K562 (cell line): ENCODE measurements at regions not wholly inside any gene's neighbourhood (a gene's known extent, or its start where the extent isn't known, plus 50 kb on each side); places are given as distances from the start of the nearest gene placed in this dataset.

Source experiments
- ATAC-seq: fragments of 200-7000 bp; cut with Tn5 transposase; 3 replicates; pipeline ENCODE4 v1.9.1; 2020; ENCODE audit warnings: moderate library complexity
- BruUV-seq: library from RNA; stranded (reverse); fragments of 400-500 nt; replicated peaks from 2 replicates; lab custom pipeline; 2021; lab: Mats Ljungman, UMichigan
- CTCF ChIA-PET: fragments of 300-600 bp; formaldehyde crosslinking; extraction: SDS; loops from one replicate; lab custom pipeline; 2021; ENCODE audit warnings: low intra/inter-chr PET ratio; lab: Yijun Ruan, JAX
- POLR2A ChIA-PET: fragments of 300-600, 350-650 bp; sonication (Branson Sonifier 250); formaldehyde crosslinking; extraction: SDS; loops from one replicate; lab custom pipeline; 2021; ENCODE audit warnings: antibody characterized with exemption, inconsistent platforms; lab: Yijun Ruan, JAX
- DNase-seq, 4 experiments: peaks; one replicate each; pipeline versions ENCODE4 v3.0.0 to v3.0.0-alpha.2; 2011 to 2018; ENCODE audit warnings: low spot score in 3 of 4, mixed read lengths in 3 of 4; ENCODE audit errors: extremely low read depth in 1 of 4
- FAIRE-seq: peaks from 2 replicates; lab custom pipeline; 2011; peaks lifted over from hg19 to GRCh38; lab: Jason Lieb, UNC
- H2AFZ ChIP-seq: 2 replicates; pipeline ENCODE4 v1.6.0; 2011; ENCODE audit warnings: low read depth, low read length, control low read depth, inconsistent platforms
- H3K27ac ChIP-seq: fragments of 200-600 bp; 3 replicates; pipeline ENCODE4 v1.8.0; 2011; ENCODE audit warnings: low read depth, mild to moderate bottlenecking, control low read depth, inconsistent platforms, low read length, moderate library complexity, mixed read lengths; ENCODE audit errors: extremely low read depth
- H3K27me3 ChIP-seq, 2 experiments: fragments of 300-600 bp in 1 of 2; 2 replicates in 1 of 2; 3 replicates in 1 of 2; pipeline versions ENCODE4 v1.6.0 to v1.8.0; 2011; ENCODE audit warnings: inconsistent platforms in 2 of 2, low read length in 2 of 2, mild to moderate bottlenecking in 1 of 2, mixed read lengths in 1 of 2, moderate library complexity in 1 of 2; ENCODE audit not compliant: control insufficient read depth in 2 of 2, insufficient read depth in 2 of 2
- H3K36me3 ChIP-seq: fragments of 300-600 bp; 3 replicates; pipeline ENCODE4 v1.8.0; 2011; ENCODE audit warnings: mild to moderate bottlenecking, low read length, inconsistent platforms; ENCODE audit not compliant: control insufficient read depth, insufficient read depth
- H3K4me1 ChIP-seq, 2 experiments: fragments of 200-600 bp in 1 of 2; replicated peaks in 1 of 2; 2 replicates in 1 of 2; 3 replicates in 1 of 2; pipeline versions ENCODE4 v1.5.1 to v1.8.0; 2011; ENCODE audit warnings: inconsistent platforms in 2 of 2, low read length in 2 of 2, mild to moderate bottlenecking in 1 of 2, mixed read lengths in 1 of 2, moderate library complexity in 1 of 2; ENCODE audit not compliant: control insufficient read depth in 2 of 2, insufficient read depth in 2 of 2
- H3K4me2 ChIP-seq: 2 replicates; pipeline ENCODE4 v1.6.1; 2011; ENCODE audit warnings: low read length, control low read depth, inconsistent platforms, mixed read lengths; ENCODE audit not compliant: insufficient read depth
- H3K4me3 ChIP-seq: fragments of 200-600 bp; sonication (generic), shearing (Covaris generic); 2 replicates; pipeline ENCODE4 v1.5.1; 2016; ENCODE audit warnings: control low read depth, inconsistent platforms
- H3K79me2 ChIP-seq: fragments of 200-600 bp; 3 replicates; pipeline ENCODE4 v1.8.0; 2011; ENCODE audit warnings: low read length, inconsistent platforms; ENCODE audit not compliant: control insufficient read depth, insufficient read depth
- H3K9ac ChIP-seq, 2 experiments: 2 replicates each; pipeline versions ENCODE4 v1.6.0 to v1.6.1; 2011; ENCODE audit warnings: low read depth in 2 of 2, low read length in 2 of 2, control low read depth in 1 of 2, inconsistent platforms in 1 of 2, mild to moderate bottlenecking in 1 of 2, mixed read lengths in 1 of 2; ENCODE audit not compliant: insufficient read depth in 1 of 2
- H3K9me1 ChIP-seq: one replicate; pipeline ENCODE4 v1.6.0; 2011; ENCODE audit warnings: inconsistent platforms, mild to moderate bottlenecking, low read length, moderate library complexity; ENCODE audit not compliant: control insufficient read depth, insufficient read depth
- H3K9me3 ChIP-seq: replicated peaks from 2 replicates; pipeline ENCODE4 v1.5.1; 2011; ENCODE audit warnings: low read depth, low read length, inconsistent platforms; ENCODE audit not compliant: control insufficient read depth, insufficient read depth
- H4K20me1 ChIP-seq: replicated peaks from 2 replicates; pipeline ENCODE4 v1.6.1; 2011; ENCODE audit warnings: low read length, inconsistent platforms, mixed read lengths; ENCODE audit not compliant: control insufficient read depth, insufficient read depth
- CBX3 ChIP-seq, 2 experiments: IDR thresholded peaks; 1 replicate in 1 of 2; 2 replicates in 1 of 2; pipeline ENCODE4 v1.6.1; 2012; ENCODE audit warnings: inconsistent platforms in 2 of 2, low read length in 2 of 2, borderline replicate concordance in 1 of 2, control low read depth in 1 of 2
- FOXA1 ChIP-seq: fragments of 450-650 bp; IDR thresholded peaks from 2 replicates; pipeline ENCODE4 v1.6.1; 2016; ENCODE audit warnings: mild to moderate bottlenecking, borderline replicate concordance
- GATAD2B ChIP-seq: fragments of 450-650 bp; IDR thresholded peaks from 2 replicates; pipeline ENCODE4 v1.6.1; 2017; ENCODE audit warnings: mild to moderate bottlenecking, borderline replicate concordance
- NELFE ChIP-seq: IDR thresholded peaks from 2 replicates; pipeline ENCODE4 v1.6.1; 2011; ENCODE audit warnings: mild to moderate bottlenecking; ENCODE audit not compliant: insufficient read depth, insufficient read length
- RAD21 ChIP-seq, 2 experiments: fragments of 250-450 bp in 1 of 2; fragments of 450-650 bp in 1 of 2; sonication (Bioruptor Pico) in 1 of 2; formaldehyde crosslinking in 1 of 2; IDR thresholded peaks in 1 of 2; conservative IDR thresholded peaks in 1 of 2; 2 replicates each; pipeline versions ENCODE4 v1.4.0 to v1.8.0; 2020 to 2022; ENCODE audit warnings: mild to moderate bottlenecking in 2 of 2, moderate library complexity in 1 of 2
- STAT5A ChIP-seq: IDR thresholded peaks from 2 replicates; pipeline ENCODE4 v1.6.1; 2012; ENCODE audit warnings: low read length, inconsistent platforms, borderline replicate concordance
- TBP ChIP-seq: optimal IDR thresholded peaks from 2 replicates; pipeline ENCODE3; 2011; ENCODE audit warnings: low read depth, low read length, improper control_type of control experiment
- TCF7L2 ChIP-seq: fragments of 150-350 bp; IDR thresholded peaks from 2 replicates; pipeline ENCODE4 v1.6.1; 2016; ENCODE audit warnings: low read depth, mild to moderate bottlenecking, low read length, moderate library complexity
- ZNF184 ChIP-seq: sonication (generic); formaldehyde crosslinking; IDR thresholded peaks from 2 replicates; pipeline ENCODE4 v1.5.0; 2020; ENCODE audit warnings: missing genetic modification reagents
- ZNF398 ChIP-seq: fragments of 250-450 bp; sonication (Bioruptor Pico); IDR thresholded peaks from 2 replicates; pipeline ENCODE4 v1.8.0; 2021; ENCODE audit warnings: moderate library complexity, mild to moderate bottlenecking, inconsistent platforms
- WGBS: fragments of 100-300 bp; shearing (Covaris generic); methylation state at CpG from one replicate; pipeline ENCODE4 v1.1.6; 2016; ENCODE audit warnings: low coverage, mixed read lengths; ENCODE audit not compliant: insufficient coverage; ENCODE audit errors: missing lambda C conversion rate; 5-methylcytosine and 5-hydroxymethylcytosine counted together
- in situ Hi-C: fragments of 300-500 bp; cut with MboI; formaldehyde crosslinking; loops from 4 replicates; pipeline ENCODE4 v1.15.0; 2018; ENCODE audit warnings: inconsistent platforms, mixed read lengths
- intact Hi-C: fragments of 100-400 bp; cut with micrococcal nuclease; formaldehyde crosslinking; loops from 2 replicates; pipeline ENCODE4 v1.14.2; 2022

- in situ Hi-C loops (no loop called here), intact Hi-C loops (no loop called here)
- H3K27me3 ChIP-seq: 0 out of 5 replicates have a peak, but pooled peaks cover 0 to 7% of the 10 kb centered on the region in 2 experiments
- WGBS: 0% methylated on average over 6 of the region's 8 CpGs
- H3K9me1 ChIP-seq: no peaks in the 10 kb centered on the region
- ChIA-PET CTCF (no interaction called here), POLR2A (interaction anchor here (0.5 kb wide), 1 partner anchor 471 kb away, joined by 4 read pairs; no protein-coding TSS in a partner anchor)
- no peak for FAIRE-seq
- H2AFZ ChIP-seq: no peak overlapping the region
- no peak overlapping the region for H3K4me3 ChIP-seq
- no peaks in the 10 kb centered on the region for H3K9me3 ChIP-seq
- BruUV-seq: no TSS peak
- no peak overlapping the region for H3K4me2 ChIP-seq
- H3K27ac ChIP-seq: no peak overlapping the region
- no peak for TF ChIP-seq CBX3 (IDR thresholded peaks at IDR 0.05; ENCODE audit: borderline replicate concordance in 1 of 2, low read length in 2 of 2)
- TF ChIP-seq GATAD2B: no peak
- no peak for TF ChIP-seq NELFE
- no peak for TF ChIP-seq TCF7L2
- TF ChIP-seq TBP: no peak
- TF ChIP-seq RAD21 (CRISPR knock-in tag; conservative IDR thresholded peaks at IDR 0.05 in 1 of 2, IDR thresholded peaks at IDR 0.05 in 1 of 2): no peak
- TF ChIP-seq FOXA1: no peak
- TF ChIP-seq ZNF398: no peak
- no peak for TF ChIP-seq ZNF184 (CRISPR knock-in tag)
- no peak for TF ChIP-seq STAT5A
- no peak overlapping the region for H3K9ac ChIP-seq
- H3K79me2 ChIP-seq: no peaks in the 10 kb centered on the region
- H3K4me1 ChIP-seq: no peaks in the 10 kb centered on the region
- ATAC-seq: no peak
- H4K20me1 ChIP-seq: no peaks in the 10 kb centered on the region
- no peak for DNase-seq
- H3K36me3 ChIP-seq: no peaks in the 10 kb centered on the region
These were observed 314.1 kb downstream of the TCERG1L start for GRCh38 chr10:130997267-130998045.
